D721Med (cell line): ENCODE measurements at regions not wholly inside any gene's neighbourhood (a gene's known extent, or its start where the extent isn't known, plus 50 kb on each side); places are given as distances from the start of the nearest gene placed in this dataset.

Experiments
- DNase-seq: peaks from one replicate; pipeline ENCODE4 v3.0.0; 2011; ENCODE audit warnings: low spot score; ENCODE audit not compliant: insufficient read length
- FAIRE-seq: peaks from 2 replicates; lab custom pipeline; 2011; peaks lifted over from hg19 to GRCh38; lab: Jason Lieb, UNC
- CTCF ChIP-seq: IDR thresholded peaks from 2 replicates; pipeline ENCODE4 v1.5.1; 2012; ENCODE audit warnings: mild to moderate bottlenecking, control low read depth; ENCODE audit not compliant: insufficient read depth; ENCODE audit errors: missing control alignments

GRCh38 chr1:106717591-106717990 lies 338.9 kb upstream of the PRMT6 start:
- DNase-seq = no peak
- FAIRE-seq = no peak
- no peak for TF ChIP-seq CTCF

GRCh38 chr1:106721790-106722189 lies 334.7 kb upstream of the PRMT6 start:
- no peak for FAIRE-seq
- TF ChIP-seq CTCF = no peak

GRCh38 chr1:106722466-106722865 lies 334.0 kb upstream of the PRMT6 start:
- TF ChIP-seq CTCF = no peak
- FAIRE-seq = no peak
- DNase-seq = no peak

More at GRCh38 chr1:106721790-106722189, 334.7 kb upstream of the PRMT6 start:
- no peak for DNase-seq

DNA sequence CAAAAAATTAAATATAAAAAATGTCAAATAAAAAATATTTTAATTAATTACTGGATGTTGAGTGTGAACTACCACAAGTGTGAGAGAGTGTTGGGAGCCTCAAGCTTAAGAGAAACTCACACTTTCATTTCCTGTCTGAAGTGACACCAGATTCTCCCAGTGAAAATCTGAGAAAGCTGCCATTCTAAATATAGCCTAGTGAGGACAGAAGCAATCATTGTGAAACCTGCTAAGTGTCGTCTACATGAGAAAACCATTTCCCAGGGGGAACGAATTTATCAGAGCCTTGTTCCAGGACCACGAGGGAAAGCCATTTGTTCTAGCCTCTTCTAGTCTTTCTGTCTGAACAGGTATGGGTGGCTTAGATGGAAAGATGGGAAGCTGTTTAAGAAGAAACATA lies 329.3 kb upstream of the PRMT6 start:
- FAIRE-seq (no peak), DNase-seq (no peak)
- no peak for TF ChIP-seq CTCF

GRCh38 chr1:106746448-106747085 lies 309.9 kb upstream of the PRMT6 start:
- TF ChIP-seq CTCF = no peak
- FAIRE-seq = peak; percentile 84
- no peak for DNase-seq

DNA sequence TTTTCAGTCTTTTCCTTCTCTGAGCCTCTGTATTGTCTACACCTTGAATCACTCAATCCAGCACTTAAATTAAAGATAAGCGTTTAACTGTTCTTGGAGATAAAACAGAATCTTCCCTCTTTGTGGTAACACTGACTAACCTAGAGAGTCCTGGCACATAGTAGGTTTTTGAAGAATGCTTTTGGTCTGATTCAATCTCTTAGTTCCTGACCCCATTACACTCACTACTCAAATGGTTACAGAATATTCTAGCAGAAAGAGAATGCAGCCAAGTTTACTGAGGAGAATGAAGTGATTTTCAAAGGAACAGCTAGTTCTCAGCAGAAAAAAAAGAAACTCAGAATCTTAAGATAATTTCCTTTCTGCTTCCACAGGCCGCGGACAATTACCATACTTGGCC lies 309.2 kb upstream of the PRMT6 start:
- TF ChIP-seq CTCF = no peak
- no peak for DNase-seq
- FAIRE-seq = no peak

- FAIRE-seq = no peak
- DNase-seq = no peak
- no peak for TF ChIP-seq CTCF
Observed at GRCh38 chr1:106747791-106748190, 308.7 kb upstream of the PRMT6 start.
